OCI-LY1 (cell line): ENCODE measurements at regions not wholly inside any gene's neighbourhood (a gene's known extent, or its start where the extent isn't known, plus 50 kb on each side); places are given as distances from the start of the nearest gene placed in this dataset.

Source experiments
- H2AFZ ChIP-seq: fragments of 200-600 bp; sonication (generic), shearing (Covaris generic); 2 replicates; pipeline ENCODE4 v1.6.0; 2014; ENCODE audit warnings: antibody characterized with exemption, mild to moderate bottlenecking, low read length
- H3F3A ChIP-seq: fragments of 200-600 bp; sonication (generic), shearing (Covaris generic); 2 replicates; pipeline ENCODE4 v1.6.0; 2014; ENCODE audit warnings: mild to moderate bottlenecking, antibody characterized with exemption, low read length, moderate library complexity; ENCODE audit not compliant: insufficient read depth
- H3K27ac ChIP-seq: fragments of 200-600 bp; sonication (generic); 2 replicates; pipeline ENCODE4 v1.5.1; 2014; ENCODE audit warnings: low read length, mixed run types, mild to moderate bottlenecking, low read depth; ENCODE audit not compliant: poor library complexity, severe bottlenecking
- H3K27me3 ChIP-seq: fragments of 200-600 bp; sonication (generic); 2 replicates; pipeline ENCODE4 v1.6.0; 2014; ENCODE audit warnings: antibody characterized with exemption, mild to moderate bottlenecking, low read length, moderate library complexity; ENCODE audit not compliant: insufficient read depth
- H3K36me3 ChIP-seq: fragments of 200-600 bp; sonication (generic); 2 replicates; pipeline ENCODE4 v1.6.1; 2014; ENCODE audit warnings: mild to moderate bottlenecking, antibody characterized with exemption, low read length, moderate library complexity, mixed read lengths; ENCODE audit not compliant: insufficient read depth
- H3K4me1 ChIP-seq: fragments of 200-600 bp; sonication (generic); 2 replicates; pipeline ENCODE4 v1.5.1; 2014; ENCODE audit warnings: mild to moderate bottlenecking, low read length, moderate library complexity; ENCODE audit not compliant: insufficient read depth, severe bottlenecking
- H3K4me2 ChIP-seq: fragments of 200-600 bp; sonication (generic), shearing (Covaris generic); 2 replicates; pipeline ENCODE4 v1.6.1; 2014; ENCODE audit warnings: low read length
- H3K4me3 ChIP-seq: fragments of 200-600 bp; sonication (generic); 2 replicates; pipeline ENCODE4 v1.5.1; 2014; ENCODE audit warnings: low read length, low read depth, mild to moderate bottlenecking, mixed read lengths; ENCODE audit not compliant: poor library complexity, severe bottlenecking
- H3K79me2 ChIP-seq: fragments of 200-600 bp; shearing (Covaris generic); 2 replicates; pipeline ENCODE4 v1.6.1; 2016; ENCODE audit warnings: mixed run types, low read length, mixed read lengths; ENCODE audit not compliant: insufficient read depth
- H3K9ac ChIP-seq: fragments of 200-600 bp; sonication (generic), shearing (Covaris generic); 2 replicates; pipeline ENCODE4 v1.6.1; 2014; ENCODE audit warnings: mild to moderate bottlenecking, low read length, mixed read lengths
- H3K9me2 ChIP-seq: fragments of 200-600 bp; sonication (generic), shearing (Covaris generic); 2 replicates; pipeline ENCODE4 v1.6.1; 2014; ENCODE audit warnings: low read depth, mild to moderate bottlenecking, low read length, mixed read lengths
- H3K9me3 ChIP-seq: fragments of 200-600 bp; shearing (Covaris generic); 2 replicates; pipeline ENCODE4 v1.6.1; 2014; ENCODE audit warnings: low read length, mixed read lengths
- H4K20me1 ChIP-seq: fragments of 200-600 bp; sonication (generic), shearing (Covaris generic); 2 replicates; pipeline ENCODE4 v1.6.0; 2016; ENCODE audit warnings: mild to moderate bottlenecking, low read length; ENCODE audit not compliant: insufficient read depth
- CTCF ChIP-seq: fragments of 200-600 bp; sonication (generic), shearing (Covaris generic); IDR thresholded peaks from 2 replicates; pipeline ENCODE4 v1.5.1; 2017; ENCODE audit warnings: mild to moderate bottlenecking, antibody characterized with exemption, low read length, moderate library complexity, mixed read lengths
- EZH2 ChIP-seq: fragments of 200-600 bp; sonication (generic), shearing (Covaris generic); IDR thresholded peaks from 2 replicates; pipeline ENCODE4 v1.8.0; 2017; ENCODE audit warnings: borderline replicate concordance, mixed run types, mild to moderate bottlenecking, antibody characterized with exemption, low read length, moderate library complexity, mixed read lengths

GRCh38 chr3:187445356-187445755 is 77.2 kb downstream of the RTP4 start:
- no peaks in the 10 kb centered on the region for H3K4me1 ChIP-seq
- TF ChIP-seq CTCF = no peak
- no peak for TF ChIP-seq EZH2
- H3K27ac ChIP-seq = no peak overlapping the region
- no peak overlapping the region for H3K4me3 ChIP-seq
- no peak overlapping the region for H3K4me2 ChIP-seq
- no peaks in the 10 kb centered on the region for H3K9me3 ChIP-seq
- no peak overlapping the region for H3K9ac ChIP-seq
- H4K20me1 ChIP-seq = no peaks in the 10 kb centered on the region
- no peaks in the 10 kb centered on the region for H3K27me3 ChIP-seq
- H2AFZ ChIP-seq = no peak overlapping the region
- no peaks in the 10 kb centered on the region for H3K36me3 ChIP-seq
- no peaks in the 10 kb centered on the region for H3K79me2 ChIP-seq
- no peaks in the 10 kb centered on the region for H3K9me2 ChIP-seq
- H3F3A ChIP-seq = no peaks in the 10 kb centered on the region

- Histone ChIP-seq H3K4me2 (no peak overlapping the region), H3K27ac (no peak overlapping the region), H3K9ac (no peak overlapping the region), H3K4me1 (peaks cover 4% of the 10 kb centered on the region), H4K20me1 (no peaks in the 10 kb centered on the region), H3K79me2 (no peaks in the 10 kb centered on the region), H3K36me3 (no peaks in the 10 kb centered on the region), H3K9me3 (no peaks in the 10 kb centered on the region), H3K9me2 (no peaks in the 10 kb centered on the region), H2AFZ (no peak overlapping the region), H3K4me3 (no peak overlapping the region), H3F3A (no peaks in the 10 kb centered on the region), H3K27me3 (no peaks in the 10 kb centered on the region)
- TF ChIP-seq CTCF (no peak), EZH2 (no peak)
These were observed 66.3 kb downstream of the RTP4 start for GRCh38 chr3:187434524-187434923.

GRCh38 chr3:187430576-187430975 is 62.4 kb downstream of the RTP4 start:
- Histone ChIP-seq H3K9me2 (no peaks in the 10 kb centered on the region), H3K4me2 (no peak overlapping the region), H3K27me3 (no peaks in the 10 kb centered on the region), H3K79me2 (no peaks in the 10 kb centered on the region), H3K9me3 (no peaks in the 10 kb centered on the region), H4K20me1 (no peaks in the 10 kb centered on the region), H3K4me3 (no peak overlapping the region), H3K27ac (no peak overlapping the region), H3K9ac (no peak overlapping the region), H3F3A (no peaks in the 10 kb centered on the region), H3K4me1 (peaks cover 4% of the 10 kb centered on the region), H2AFZ (no peak overlapping the region), H3K36me3 (no peaks in the 10 kb centered on the region)
- TF ChIP-seq EZH2 (no peak), CTCF (peak; percentile 98)
